Spleen (tissue), 7 donors: ENCODE measurements at regions not wholly inside any gene's neighbourhood (a gene's known extent, or its start where the extent isn't known, plus 50 kb on each side); places are given as distances from the start of the nearest gene placed in this dataset.

Source experiments
- CTCF ChIP-seq, 11 experiments: fragments of 200-600 bp in 7 of 11; fragments of 450-650 bp in 4 of 11; sonication (generic) in 4 of 11; IDR thresholded peaks in 8 of 11; conservative IDR thresholded peaks in 3 of 11; 1 replicate in 7 of 11; 2 replicates in 4 of 11; pipeline versions ENCODE4 v1.4.0 to v1.8.0; 2016 to 2021; ENCODE audit warnings: antibody characterized with exemption in 11 of 11, inconsistent platforms in 4 of 11, mild to moderate bottlenecking in 1 of 11
- POLR2A ChIP-seq, 3 donors: fragments of 450-650 bp; IDR thresholded peaks; one replicate each; pipeline ENCODE4 v1.5.1; 2017; ENCODE audit warnings: antibody characterized with exemption in 3 of 3, mild to moderate bottlenecking in 1 of 3
- donor health status: DM: no; HTN: no; CAD: no; lungs with moderate emphysema.
- donor health status: DM: no; HTN: no; CAD: no.
- donor health status: DM: no; HTN: no; CAD: no.

- TF ChIP-seq CTCF (IDR thresholded peaks at IDR 0.05 in 8 of 11, conservative IDR thresholded peaks at IDR 0.05 in 3 of 11), result no peak
- TF ChIP-seq POLR2A (IDR thresholded peaks at IDR 0.05), result no peak
These were observed 118.2 kb downstream of the KLF13 start for GRCh38 chr15:31444844-31445243.
